Smooth muscle cell (in vitro differentiated cells): ENCODE measurements at regions not wholly inside any gene's neighbourhood (a gene's known extent, or its start where the extent isn't known, plus 50 kb on each side); places are given as distances from the start of the nearest gene placed in this dataset.
"Not testable (repeated sequence)": the region's sequence is repeated elsewhere in the genome, so short reads cannot be mapped to it uniquely, and the experiment has no call there.

ENCODE experiments used
- DNase-seq: peaks from one replicate; lab custom pipeline; 2025; ENCODE audit not compliant: unreplicated experiment; lab: John Stamatoyannopoulos, UW
- H2AFZ ChIP-seq: fragments of 200-600 bp; sonication (generic); 2 replicates; pipeline ENCODE4 v1.6.0; 2016; ENCODE audit warnings: antibody characterized with exemption, low read depth, mild to moderate bottlenecking
- H3F3A ChIP-seq: fragments of 200-600 bp; sonication (generic); 2 replicates; pipeline ENCODE4 v1.6.0; 2017; ENCODE audit warnings: antibody characterized with exemption, low read depth
- H3K27ac ChIP-seq: fragments of 200-600 bp; sonication (generic); 2 replicates; pipeline ENCODE4 v1.5.1; 2016; ENCODE audit warnings: low read depth, mild to moderate bottlenecking
- H3K27me3 ChIP-seq: fragments of 200-600 bp; sonication (generic); 2 replicates; pipeline ENCODE4 v1.6.1; 2016; ENCODE audit warnings: low read depth, mild to moderate bottlenecking
- H3K36me3 ChIP-seq: fragments of 200-600 bp; sonication (generic); 2 replicates; pipeline ENCODE4 v1.5.1; 2016; ENCODE audit warnings: low read depth
- H3K4me1 ChIP-seq: fragments of 200-600 bp; sonication (generic); 2 replicates; pipeline ENCODE4 v1.5.1; 2016; ENCODE audit warnings: low read depth
- H3K4me2 ChIP-seq: fragments of 200-600 bp; sonication (generic); 2 replicates; pipeline ENCODE4 v1.6.0; 2016; ENCODE audit warnings: mild to moderate bottlenecking
- H3K4me3 ChIP-seq: fragments of 200-600 bp; sonication (generic); 2 replicates; pipeline ENCODE4 v1.5.1; 2016; ENCODE audit warnings: mild to moderate bottlenecking
- H3K79me2 ChIP-seq: fragments of 200-600 bp; sonication (generic); 2 replicates; pipeline ENCODE4 v1.6.0; 2016; ENCODE audit warnings: low read depth, mild to moderate bottlenecking
- H3K9ac ChIP-seq: fragments of 200-600 bp; sonication (generic); 2 replicates; pipeline ENCODE4 v1.6.0; 2016; ENCODE audit warnings: low read depth
- H3K9me3 ChIP-seq: fragments of 200-600 bp; sonication (generic); replicated peaks from 2 replicates; pipeline ENCODE4 v1.5.1; 2016; ENCODE audit warnings: low read depth
- H4K20me1 ChIP-seq: fragments of 200-600 bp; sonication (generic); 2 replicates; pipeline ENCODE4 v1.6.0; 2016; ENCODE audit warnings: low read depth
- WGBS: methylation state at CpG from one replicate; pipeline ENCODE4 v1.1.7; 2016; ENCODE audit warnings: low lambda C conversion rate; 5-methylcytosine and 5-hydroxymethylcytosine counted together
- TF ChIP-seq, protein P1 (sequence below): fragments of 200-600 bp; sonication (generic); IDR thresholded peaks from 2 replicates; pipeline ENCODE4 v1.5.1; 2017; ENCODE audit warnings: borderline replicate concordance, mild to moderate bottlenecking, antibody characterized with exemption; ENCODE audit not compliant: insufficient read depth, poor library complexity, severe bottlenecking

DNA sequence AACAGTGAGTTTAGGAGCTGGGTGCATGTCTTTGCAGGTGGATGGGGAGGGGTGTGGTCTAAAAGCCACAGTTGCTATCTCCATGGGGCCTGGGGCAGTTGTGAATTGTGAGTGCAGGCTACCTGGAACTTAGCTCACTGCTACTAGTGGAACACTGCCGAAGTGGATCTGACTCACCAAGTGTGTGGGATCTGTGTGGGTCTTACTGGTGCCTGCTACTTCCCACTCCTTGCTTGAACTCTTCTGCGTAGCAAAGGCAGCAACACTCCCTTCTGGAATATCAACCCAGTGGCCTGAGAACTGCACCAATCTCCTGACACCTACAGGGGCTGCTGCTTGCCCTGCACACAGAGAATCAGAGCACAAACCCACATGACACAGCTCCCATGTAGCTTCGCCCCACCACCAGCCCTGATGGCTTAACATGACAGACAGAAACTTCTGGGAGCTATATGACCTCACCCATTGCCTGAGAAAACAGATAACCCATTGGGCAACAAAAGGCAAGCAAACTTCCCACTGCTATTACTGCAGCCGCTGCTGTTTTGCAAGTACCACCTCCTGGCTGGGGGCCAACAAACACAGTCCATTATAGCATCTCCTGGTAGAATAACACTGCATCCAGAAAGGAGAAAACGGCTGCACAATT is 455.1 kb upstream of the DDX18 start:
- WGBS, result 58% methylated on average over 5 of the region's 5 CpGs
- no peak for DNase-seq
- TF ChIP-seq, protein P1, sequence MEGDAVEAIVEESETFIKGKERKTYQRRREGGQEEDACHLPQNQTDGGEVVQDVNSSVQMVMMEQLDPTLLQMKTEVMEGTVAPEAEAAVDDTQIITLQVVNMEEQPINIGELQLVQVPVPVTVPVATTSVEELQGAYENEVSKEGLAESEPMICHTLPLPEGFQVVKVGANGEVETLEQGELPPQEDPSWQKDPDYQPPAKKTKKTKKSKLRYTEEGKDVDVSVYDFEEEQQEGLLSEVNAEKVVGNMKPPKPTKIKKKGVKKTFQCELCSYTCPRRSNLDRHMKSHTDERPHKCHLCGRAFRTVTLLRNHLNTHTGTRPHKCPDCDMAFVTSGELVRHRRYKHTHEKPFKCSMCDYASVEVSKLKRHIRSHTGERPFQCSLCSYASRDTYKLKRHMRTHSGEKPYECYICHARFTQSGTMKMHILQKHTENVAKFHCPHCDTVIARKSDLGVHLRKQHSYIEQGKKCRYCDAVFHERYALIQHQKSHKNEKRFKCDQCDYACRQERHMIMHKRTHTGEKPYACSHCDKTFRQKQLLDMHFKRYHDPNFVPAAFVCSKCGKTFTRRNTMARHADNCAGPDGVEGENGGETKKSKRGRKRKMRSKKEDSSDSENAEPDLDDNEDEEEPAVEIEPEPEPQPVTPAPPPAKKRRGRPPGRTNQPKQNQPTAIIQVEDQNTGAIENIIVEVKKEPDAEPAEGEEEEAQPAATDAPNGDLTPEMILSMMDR, result no peak

DNA sequence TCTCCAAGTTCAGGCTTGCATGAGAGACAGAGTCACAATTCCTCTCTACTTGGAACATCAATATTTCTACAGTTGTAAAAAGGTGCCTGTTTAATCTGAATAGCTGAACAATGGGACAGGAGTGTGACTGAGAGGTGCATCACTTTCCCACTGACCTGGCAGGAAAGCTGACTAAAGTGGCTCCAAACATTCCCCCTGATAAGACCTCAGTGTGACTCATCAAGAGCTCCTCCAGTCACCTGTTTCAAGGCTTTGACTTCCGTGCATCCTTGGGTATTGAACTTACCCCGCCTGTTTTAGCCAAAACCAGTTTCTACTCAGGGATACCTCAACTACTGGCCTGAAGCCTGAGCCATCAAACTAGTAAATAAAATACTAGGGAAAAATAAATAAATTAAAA is 453.9 kb upstream of the DDX18 start:
- H3K4me1 ChIP-seq, result no peaks in the 10 kb centered on the region
- H3K4me3 ChIP-seq, result no peak overlapping the region
- no peaks in the 10 kb centered on the region for H3F3A ChIP-seq
- 67% methylated on average over 2 of the region's 2 CpGs for WGBS
- H3K36me3 ChIP-seq, result no peaks in the 10 kb centered on the region
- H3K79me2 ChIP-seq, result no peaks in the 10 kb centered on the region
- DNase-seq, result no peak
- no peak overlapping the region for H3K9ac ChIP-seq
- H4K20me1 ChIP-seq, result no peaks in the 10 kb centered on the region
- TF ChIP-seq, protein P1, result no peak
- no peak overlapping the region for H3K27ac ChIP-seq
- no peaks in the 10 kb centered on the region for H3K27me3 ChIP-seq
- no peaks in the 10 kb centered on the region for H3K9me3 ChIP-seq
- H2AFZ ChIP-seq, result no peak overlapping the region
- H3K4me2 ChIP-seq, result no peak overlapping the region

More for the DNA sequence above, 455.1 kb upstream of the DDX18 start:
- H4K20me1 ChIP-seq, result no peaks in the 10 kb centered on the region
- H3K36me3 ChIP-seq, result no peaks in the 10 kb centered on the region
- no peak overlapping the region for H3K27ac ChIP-seq
- no peak overlapping the region for H3K4me3 ChIP-seq
- H3K79me2 ChIP-seq, result no peaks in the 10 kb centered on the region
- H3K27me3 ChIP-seq, result no peaks in the 10 kb centered on the region
- H3K4me2 ChIP-seq, result no peak overlapping the region
- H3K9ac ChIP-seq, result no peak overlapping the region
- H2AFZ ChIP-seq, result no peak overlapping the region
- no peaks in the 10 kb centered on the region for H3K9me3 ChIP-seq
- H3K4me1 ChIP-seq, result no peaks in the 10 kb centered on the region
- H3F3A ChIP-seq, result no peaks in the 10 kb centered on the region

DNA sequence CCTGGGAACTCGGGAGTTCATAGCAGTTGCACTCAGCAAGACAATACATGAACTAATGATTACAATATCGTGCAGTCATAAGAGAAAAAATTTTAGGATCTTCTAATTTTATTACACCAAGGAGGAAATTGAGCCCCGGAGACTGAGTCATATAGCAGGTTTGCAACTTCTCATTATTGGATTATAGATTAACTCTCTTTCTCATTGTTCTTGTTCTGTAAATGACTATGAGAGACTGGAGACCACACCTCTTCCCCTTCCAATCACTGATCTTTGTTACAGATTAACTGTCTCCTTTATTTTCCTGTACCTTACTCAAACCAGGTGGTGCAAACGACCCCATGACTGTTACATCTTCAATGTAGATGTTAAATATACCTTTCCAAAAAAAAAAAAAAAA is 435.8 kb upstream of the DDX18 start:
- 83% methylated on average over 4 of the region's 4 CpGs for WGBS
- no peak for DNase-seq
- TF ChIP-seq, protein P1, result no peak
- no peak overlapping the region for H3K27ac ChIP-seq
- H3K79me2 ChIP-seq, result no peaks in the 10 kb centered on the region
- no peak overlapping the region for H3K4me3 ChIP-seq
- H3K4me1 ChIP-seq, result no peaks in the 10 kb centered on the region
- no peaks in the 10 kb centered on the region for H4K20me1 ChIP-seq
- no peaks in the 10 kb centered on the region for H3K27me3 ChIP-seq
- no peaks in the 10 kb centered on the region for H3K36me3 ChIP-seq
- no peak overlapping the region for H2AFZ ChIP-seq
- no peak overlapping the region for H3K9ac ChIP-seq
- no peak overlapping the region for H3K4me2 ChIP-seq
- no peaks in the 10 kb centered on the region for H3F3A ChIP-seq
- no peaks in the 10 kb centered on the region for H3K9me3 ChIP-seq

DNA sequence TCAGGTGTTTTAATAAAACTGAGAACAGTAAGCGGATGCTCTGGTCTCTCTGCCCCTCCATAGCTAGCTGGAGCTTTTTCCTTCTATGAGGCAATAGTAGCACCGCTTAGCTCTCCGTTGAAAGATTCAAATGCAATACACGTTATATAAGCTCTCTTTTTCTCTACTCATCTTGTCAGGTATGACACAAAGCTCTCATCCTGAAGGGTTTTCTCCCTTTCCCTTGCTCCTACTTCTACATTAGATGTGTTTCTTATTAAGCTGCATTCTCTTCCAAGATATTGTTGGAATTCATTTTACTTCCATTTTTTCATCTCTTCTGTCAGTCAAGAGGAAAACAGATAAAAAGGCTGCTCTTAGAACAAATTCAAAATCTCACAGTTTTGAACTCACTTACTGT is 434.6 kb upstream of the DDX18 start:
- no peak for DNase-seq
- Histone ChIP-seq H3K27ac (no peak overlapping the region), H3K4me1 (no peaks in the 10 kb centered on the region), H3K79me2 (no peaks in the 10 kb centered on the region), H3K9me3 (no peaks in the 10 kb centered on the region), H2AFZ (no peak overlapping the region), H3K4me2 (no peak overlapping the region), H3K9ac (no peak overlapping the region), H3K4me3 (no peak overlapping the region), H3K27me3 (no peaks in the 10 kb centered on the region), H3K36me3 (no peaks in the 10 kb centered on the region), H4K20me1 (no peaks in the 10 kb centered on the region), H3F3A (no peaks in the 10 kb centered on the region)
- TF ChIP-seq, protein P1, result no peak
- WGBS, result 90% methylated on average over 4 of the region's 4 CpGs

DNA sequence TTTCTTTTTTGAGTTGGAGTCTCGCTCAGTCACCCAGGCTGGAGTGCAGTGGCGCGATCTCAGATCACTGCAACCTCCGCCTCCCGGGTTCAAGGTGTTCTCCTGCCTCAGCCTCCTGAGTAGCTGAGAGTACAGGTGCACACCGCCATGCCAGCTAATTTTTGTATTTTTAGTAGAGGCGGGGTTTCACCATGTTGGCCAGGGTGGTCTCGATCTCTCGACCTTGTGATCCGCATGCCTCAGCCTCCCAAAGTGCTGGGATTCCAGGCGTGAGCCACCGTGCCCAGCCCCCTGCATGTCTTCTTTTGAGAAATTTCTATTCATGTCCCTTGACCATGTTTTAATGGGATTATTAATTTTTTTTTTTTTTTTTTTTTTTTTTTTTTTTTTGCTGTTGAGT is 430.5 kb upstream of the DDX18 start:
- not testable (repeated sequence) for H4K20me1 ChIP-seq, H2AFZ ChIP-seq, H3F3A ChIP-seq, H3K36me3 ChIP-seq, H3K27me3 ChIP-seq, H3K4me2 ChIP-seq, DNase-seq, H3K4me1 ChIP-seq, H3K4me3 ChIP-seq, H3K79me2 ChIP-seq, H3K9ac ChIP-seq, H3K27ac ChIP-seq, H3K9me3 ChIP-seq
- 96% methylated on average over 12 of the region's 12 CpGs for WGBS
